Upper lobe of left lung (tissue), 6 donors: ENCODE measurements at regions not wholly inside any gene's neighbourhood (a gene's known extent, or its start where the extent isn't known, plus 50 kb on each side); places are given as distances from the start of the nearest gene placed in this dataset.

Experiments used
- ATAC-seq, 2 donors: fragments of 200-7000 bp; cut with Tn5 transposase; one replicate each; pipeline ENCODE4 v1.9.1; 2022; ENCODE audit warnings: mild to moderate bottlenecking in 2 of 2, moderate library complexity in 2 of 2; ENCODE audit not compliant: low FRiP score in 2 of 2
- DNase-seq, 2 donors: peaks; one replicate each; pipeline ENCODE4 v3.0.0-alpha.2; 2019 to 2020
- H3K27ac ChIP-seq, 4 donors: fragments of 200-600 bp; sonication (generic); one replicate each; pipeline ENCODE4 v1.5.1; 2016 to 2019
- H3K27me3 ChIP-seq, 4 donors: fragments of 200-600 bp; sonication (generic); one replicate each; pipeline ENCODE4 v1.5.1; 2017 to 2019
- H3K36me3 ChIP-seq, 4 donors: fragments of 200-600 bp; sonication (generic); one replicate each; pipeline ENCODE4 v1.5.1; 2016 to 2019
- H3K4me1 ChIP-seq, 4 donors: fragments of 200-600 bp; sonication (generic); one replicate each; pipeline ENCODE4 v1.5.1; 2018 to 2019
- H3K4me3 ChIP-seq, 4 donors: fragments of 200-600 bp; sonication (generic); one replicate each; pipeline ENCODE4 v1.5.1; 2017 to 2019; ENCODE audit warnings: mild to moderate bottlenecking in 2 of 4, moderate library complexity in 1 of 4
- H3K9me3 ChIP-seq, 4 donors: fragments of 200-600 bp; sonication (generic); one replicate each; pipeline ENCODE4 v1.5.1; 2018 to 2019
- EP300 ChIP-seq, 4 donors: sonication (generic); formaldehyde crosslinking; IDR thresholded peaks; one replicate each; pipeline ENCODE4 v1.5.1; 2017; ENCODE audit warnings: antibody characterized with exemption in 4 of 4, control low read depth in 2 of 4
- POLR2A ChIP-seq, 4 donors: fragments of 450-650 bp; IDR thresholded peaks; one replicate each; pipeline ENCODE4 v1.5.1; 2016 to 2017; ENCODE audit warnings: antibody characterized with exemption in 4 of 4, mild to moderate bottlenecking in 2 of 4
- POLR2AphosphoS5 ChIP-seq, 2 donors: sonication (generic); formaldehyde crosslinking; IDR thresholded peaks; one replicate each; pipeline ENCODE4 v1.5.1; 2017; ENCODE audit warnings: antibody characterized with exemption in 2 of 2
- WGBS, 2 donors: methylation state at CpG; one replicate each; pipeline ENCODE4 v1.1.5; 2017 to 2018; 5-methylcytosine and 5-hydroxymethylcytosine counted together
- TF ChIP-seq, protein P1 (sequence below), 6 experiments: fragments of 450-650 bp in 4 of 6; fragments of 200-600 bp in 2 of 6; sonication (generic) in 2 of 6; IDR thresholded peaks; one replicate each; pipeline ENCODE4 v1.5.1; 2016 to 2019; ENCODE audit warnings: antibody characterized with exemption in 6 of 6
- donor health status: DM: no; HTN: no; CAD: no; lungs with moderate emphysema.
- donor health status: DM: no; HTN: yes; CAD: no; lungs with severe emphysema.

DNA sequence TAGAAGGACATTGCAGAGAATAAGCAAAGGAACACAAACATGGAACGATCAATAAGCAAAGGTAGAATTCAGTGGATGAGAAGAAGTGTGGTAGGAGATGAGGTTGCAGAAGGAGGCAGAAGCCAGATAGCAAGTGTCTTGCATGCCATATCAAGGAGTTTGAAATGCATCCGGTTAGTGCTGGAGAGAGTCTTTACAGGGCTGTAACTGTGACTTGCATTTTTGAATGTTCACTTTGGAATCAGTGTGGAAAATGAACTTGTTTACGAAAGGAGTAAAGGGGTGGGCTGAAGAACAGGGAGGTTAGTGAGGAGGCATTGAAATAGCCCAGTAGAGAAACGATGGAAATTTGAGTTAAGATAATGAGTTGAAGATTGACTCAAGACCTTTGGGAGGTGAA, 90.7 kb upstream of the MBNL2 start:
- Histone ChIP-seq H3K4me3 (no peak overlapping the region), H3K27me3 (no peaks in the 10 kb centered on the region), H3K4me1 (peaks cover 0 to 28% (median 8%) of the 10 kb centered on the region in 4 donors), H3K27ac (no peak overlapping the region), H3K9me3 (no peaks in the 10 kb centered on the region), H3K36me3 (no peaks in the 10 kb centered on the region)
- DNase-seq (no peak), ATAC-seq (no peak)
- no peak for TF ChIP-seq POLR2A (IDR thresholded peaks at IDR 0.05)
- TF ChIP-seq EP300 (IDR thresholded peaks at IDR 0.05), result no peak
- TF ChIP-seq, protein P1, sequence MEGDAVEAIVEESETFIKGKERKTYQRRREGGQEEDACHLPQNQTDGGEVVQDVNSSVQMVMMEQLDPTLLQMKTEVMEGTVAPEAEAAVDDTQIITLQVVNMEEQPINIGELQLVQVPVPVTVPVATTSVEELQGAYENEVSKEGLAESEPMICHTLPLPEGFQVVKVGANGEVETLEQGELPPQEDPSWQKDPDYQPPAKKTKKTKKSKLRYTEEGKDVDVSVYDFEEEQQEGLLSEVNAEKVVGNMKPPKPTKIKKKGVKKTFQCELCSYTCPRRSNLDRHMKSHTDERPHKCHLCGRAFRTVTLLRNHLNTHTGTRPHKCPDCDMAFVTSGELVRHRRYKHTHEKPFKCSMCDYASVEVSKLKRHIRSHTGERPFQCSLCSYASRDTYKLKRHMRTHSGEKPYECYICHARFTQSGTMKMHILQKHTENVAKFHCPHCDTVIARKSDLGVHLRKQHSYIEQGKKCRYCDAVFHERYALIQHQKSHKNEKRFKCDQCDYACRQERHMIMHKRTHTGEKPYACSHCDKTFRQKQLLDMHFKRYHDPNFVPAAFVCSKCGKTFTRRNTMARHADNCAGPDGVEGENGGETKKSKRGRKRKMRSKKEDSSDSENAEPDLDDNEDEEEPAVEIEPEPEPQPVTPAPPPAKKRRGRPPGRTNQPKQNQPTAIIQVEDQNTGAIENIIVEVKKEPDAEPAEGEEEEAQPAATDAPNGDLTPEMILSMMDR (IDR thresholded peaks at IDR 0.05), result no peak
- no peak for TF ChIP-seq POLR2AphosphoS5 (IDR thresholded peaks at IDR 0.05)
- WGBS, 2 donors, result 86 to 94% methylated on average over 4 of the region's 4 CpGs

DNA sequence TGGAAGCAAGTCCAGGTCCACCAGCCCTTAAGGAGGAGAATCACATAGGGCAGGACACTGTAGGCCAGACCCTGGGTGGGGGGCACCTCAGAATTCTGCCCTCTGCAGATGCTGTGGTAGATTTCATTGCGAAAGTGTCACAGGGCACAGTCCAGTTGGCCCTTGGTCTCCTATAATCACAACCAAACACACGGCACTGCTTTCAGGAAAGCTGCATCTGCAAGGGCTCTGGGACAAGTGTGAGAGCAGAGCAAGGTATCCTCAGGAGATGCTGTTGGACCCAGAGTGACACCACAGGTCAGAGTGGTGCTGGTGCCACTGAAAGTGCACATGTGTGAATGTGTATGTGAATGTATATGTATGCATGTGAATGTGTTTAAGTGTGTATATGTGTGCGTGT, 88.6 kb upstream of the MBNL2 start:
- H3K27me3 ChIP-seq, result no peaks in the 10 kb centered on the region
- H3K4me3 ChIP-seq, result no peak overlapping the region
- no peak for DNase-seq
- ATAC-seq, result peak in 1 of 2 donors; percentile 9
- TF ChIP-seq POLR2A (IDR thresholded peaks at IDR 0.05) (no peak), EP300 (IDR thresholded peaks at IDR 0.05) (no peak), POLR2AphosphoS5 (IDR thresholded peaks at IDR 0.05) (no peak)
- TF ChIP-seq, protein P1 (IDR thresholded peaks at IDR 0.05), result no peak
- peak overlapping the region in 1 of 4 donors; percentile 59 for H3K27ac ChIP-seq
- no peaks in the 10 kb centered on the region for H3K36me3 ChIP-seq
- no peaks in the 10 kb centered on the region for H3K9me3 ChIP-seq
- 79 to 80% methylated on average over 3 of the region's 3 CpGs for WGBS, 2 donors
- H3K4me1 ChIP-seq, result peaks cover 0 to 26% (median 10%) of the 10 kb centered on the region in 4 donors

DNA sequence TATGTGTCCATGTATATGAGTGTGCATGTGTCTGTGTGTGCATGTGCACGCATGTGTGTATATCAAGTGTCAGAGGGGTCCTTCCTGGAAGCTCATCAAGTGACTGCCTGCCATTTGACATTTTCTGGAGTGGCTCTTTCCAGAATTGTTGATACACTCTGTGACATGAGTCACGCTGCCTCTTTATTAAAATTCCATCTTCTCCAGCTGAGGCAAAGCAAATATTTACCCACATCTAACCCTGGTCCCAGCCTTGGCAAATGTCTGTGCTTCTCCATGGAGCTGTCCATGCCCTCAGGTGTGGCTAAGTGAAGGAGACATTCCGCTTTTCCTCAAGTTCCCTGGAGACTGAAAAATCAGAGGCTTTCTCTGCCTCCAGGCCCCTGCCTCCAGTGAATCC, 88.2 kb upstream of the MBNL2 start:
- H3K27me3 ChIP-seq, result no peaks in the 10 kb centered on the region
- H3K4me1 ChIP-seq, result peaks cover 0 to 26% (median 10%) of the 10 kb centered on the region in 4 donors
- no peak overlapping the region for H3K4me3 ChIP-seq
- WGBS, 2 donors, result 66 to 80% methylated on average over 3 of the region's 3 CpGs
- H3K36me3 ChIP-seq, result no peaks in the 10 kb centered on the region
- ATAC-seq, result peak; percentile 45 to 82
- H3K9me3 ChIP-seq, result no peaks in the 10 kb centered on the region
- TF ChIP-seq POLR2AphosphoS5 (IDR thresholded peaks at IDR 0.05) (peak; percentile 44 to 53), EP300 (IDR thresholded peaks at IDR 0.05) (peak; percentile 41 to 95 (median 58)), POLR2A (IDR thresholded peaks at IDR 0.05) (no peak)
- TF ChIP-seq, protein P1 (IDR thresholded peaks at IDR 0.05), result no peak
- H3K27ac ChIP-seq, result peak overlapping the region in 3 of 4 donors; percentile 14 to 71 (median 62)
- peak in 1 of 2 donors; percentile 67 for DNase-seq

DNA sequence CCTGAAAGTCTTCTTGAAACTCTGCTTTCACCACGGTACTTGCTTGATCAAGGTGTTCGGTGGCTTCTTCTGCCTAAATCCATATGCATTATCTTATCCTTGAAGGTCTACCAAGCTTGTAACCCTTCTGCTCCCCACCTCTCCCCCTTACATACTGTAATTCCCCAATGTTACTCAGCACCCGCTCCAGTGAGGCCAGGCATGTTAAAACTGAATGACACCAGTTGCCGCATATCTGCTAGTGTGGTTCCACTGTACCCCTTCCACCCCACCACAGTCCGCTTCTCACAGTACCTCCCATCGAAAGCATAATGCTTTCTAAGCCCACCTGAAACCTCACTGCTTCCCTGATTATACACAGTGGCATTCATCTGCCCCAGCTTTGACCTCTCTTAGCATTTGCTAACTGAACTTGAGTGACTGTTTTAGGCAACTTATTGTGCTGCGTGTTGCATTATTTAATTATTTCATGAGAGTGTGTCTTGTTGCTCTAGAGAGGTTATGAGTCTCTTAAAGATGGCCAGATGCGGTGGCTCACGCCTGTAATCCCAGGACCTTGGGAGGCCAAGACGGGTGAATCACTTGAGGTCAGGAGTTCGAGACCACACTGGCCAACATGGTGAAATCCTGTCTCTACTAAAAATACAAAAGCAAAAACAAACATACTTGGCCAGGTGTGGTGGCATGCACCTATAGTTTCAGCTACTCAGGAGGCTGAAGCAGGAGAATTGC, 87.6 kb upstream of the MBNL2 start:
- H3K4me1 ChIP-seq, result peaks cover 0 to 26% (median 10%) of the 10 kb centered on the region in 4 donors
- H3K27ac ChIP-seq, result peak overlapping the region in 3 of 4 donors; percentile 14 to 71 (median 62)
- WGBS, 2 donors, result 80 to 89% methylated on average over 11 of the region's 11 CpGs
- no peaks in the 10 kb centered on the region for H3K9me3 ChIP-seq
- no peak for TF ChIP-seq POLR2A (IDR thresholded peaks at IDR 0.05)
- TF ChIP-seq POLR2AphosphoS5 (IDR thresholded peaks at IDR 0.05), result no peak
- TF ChIP-seq, protein P1 (IDR thresholded peaks at IDR 0.05), result no peak
- no peak for TF ChIP-seq EP300 (IDR thresholded peaks at IDR 0.05)
- H3K36me3 ChIP-seq, result no peaks in the 10 kb centered on the region
- no peaks in the 10 kb centered on the region for H3K27me3 ChIP-seq
- peak in 1 of 2 donors; percentile 24 for ATAC-seq
- no peak overlapping the region for H3K4me3 ChIP-seq
- DNase-seq, result no peak
